ENCODE measurements at regions not wholly inside any gene's neighbourhood (a gene's known extent, or its start where the extent isn't known, plus 50 kb on each side); places are given as distances from the start of the nearest gene placed in this dataset.
"Not testable (repeated sequence)": the region's sequence is repeated elsewhere in the genome, so short reads cannot be mapped to it uniquely, and the experiment has no call there.

DNA sequence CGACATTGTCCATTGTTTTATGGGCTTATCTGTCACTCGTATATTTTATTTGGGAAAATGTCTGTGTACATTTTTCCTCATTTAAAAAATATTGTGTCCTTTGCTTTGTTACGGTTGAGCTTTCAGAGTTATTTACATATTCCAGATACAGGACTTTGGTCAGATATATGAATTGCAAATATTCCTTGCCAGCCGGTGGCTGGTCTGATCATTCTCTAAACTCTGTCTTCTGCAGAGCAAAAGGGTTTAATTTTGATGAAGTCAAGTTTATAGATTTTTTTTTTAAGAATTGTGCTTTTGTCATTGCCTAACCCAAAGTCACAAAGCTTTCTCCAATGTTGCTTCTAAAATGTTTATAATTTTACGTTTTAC is 78.3 kb upstream of the SFSWAP start:
- TF ChIP-seq, protein P1, sequence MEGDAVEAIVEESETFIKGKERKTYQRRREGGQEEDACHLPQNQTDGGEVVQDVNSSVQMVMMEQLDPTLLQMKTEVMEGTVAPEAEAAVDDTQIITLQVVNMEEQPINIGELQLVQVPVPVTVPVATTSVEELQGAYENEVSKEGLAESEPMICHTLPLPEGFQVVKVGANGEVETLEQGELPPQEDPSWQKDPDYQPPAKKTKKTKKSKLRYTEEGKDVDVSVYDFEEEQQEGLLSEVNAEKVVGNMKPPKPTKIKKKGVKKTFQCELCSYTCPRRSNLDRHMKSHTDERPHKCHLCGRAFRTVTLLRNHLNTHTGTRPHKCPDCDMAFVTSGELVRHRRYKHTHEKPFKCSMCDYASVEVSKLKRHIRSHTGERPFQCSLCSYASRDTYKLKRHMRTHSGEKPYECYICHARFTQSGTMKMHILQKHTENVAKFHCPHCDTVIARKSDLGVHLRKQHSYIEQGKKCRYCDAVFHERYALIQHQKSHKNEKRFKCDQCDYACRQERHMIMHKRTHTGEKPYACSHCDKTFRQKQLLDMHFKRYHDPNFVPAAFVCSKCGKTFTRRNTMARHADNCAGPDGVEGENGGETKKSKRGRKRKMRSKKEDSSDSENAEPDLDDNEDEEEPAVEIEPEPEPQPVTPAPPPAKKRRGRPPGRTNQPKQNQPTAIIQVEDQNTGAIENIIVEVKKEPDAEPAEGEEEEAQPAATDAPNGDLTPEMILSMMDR (IDR thresholded peaks at IDR 0.05): not testable (repeated sequence)
- not testable (repeated sequence) for TF ChIP-seq POLR2A (IDR thresholded peaks at IDR 0.05)
